GM13976 (cell line): ENCODE measurements at regions not wholly inside any gene's neighbourhood (a gene's known extent, or its start where the extent isn't known, plus 50 kb on each side); places are given as distances from the start of the nearest gene placed in this dataset.

Source experiments
- DNase-seq: peaks from one replicate; pipeline ENCODE4 v3.0.0; 2012; ENCODE audit warnings: low spot score
- in situ Hi-C: fragments of 300-500 bp; cut with MboI; formaldehyde crosslinking; loops from one replicate; pipeline ENCODE4 v1.12.0; 2022; ENCODE audit warnings: low sequenced_read_pairs, mixed read lengths, inconsistent platforms; ENCODE audit not compliant: unreplicated experiment
- TF ChIP-seq, protein P1 (sequence below): IDR thresholded peaks from 2 replicates; pipeline ENCODE4 v1.5.1; 2012; ENCODE audit warnings: borderline replicate concordance, mild to moderate bottlenecking; ENCODE audit not compliant: insufficient read depth; ENCODE audit errors: extremely low read depth, missing control alignments, control extremely low read depth

DNA sequence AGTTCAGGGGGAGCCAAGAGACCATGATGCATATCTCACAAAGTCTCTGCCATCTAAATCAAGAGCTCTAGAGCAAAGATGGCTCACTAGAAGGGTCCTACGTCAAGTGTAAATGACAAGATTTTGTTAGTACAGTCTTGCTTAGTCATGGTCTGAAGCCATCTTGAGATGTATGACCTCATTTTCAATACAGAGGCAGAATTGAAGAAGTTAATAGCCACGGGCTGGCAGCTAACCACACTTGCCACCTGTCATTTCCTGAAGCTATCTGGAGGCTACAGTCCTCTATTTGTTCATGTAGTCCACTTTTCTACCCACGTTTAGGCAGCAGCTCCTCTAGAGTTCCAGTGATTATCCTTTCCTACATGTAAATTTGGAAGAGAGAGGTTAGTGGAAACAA, 231.7 kb upstream of the CDH12 start:
- DNase-seq: no peak
- in situ Hi-C loops: no loop called here
- TF ChIP-seq, protein P1, sequence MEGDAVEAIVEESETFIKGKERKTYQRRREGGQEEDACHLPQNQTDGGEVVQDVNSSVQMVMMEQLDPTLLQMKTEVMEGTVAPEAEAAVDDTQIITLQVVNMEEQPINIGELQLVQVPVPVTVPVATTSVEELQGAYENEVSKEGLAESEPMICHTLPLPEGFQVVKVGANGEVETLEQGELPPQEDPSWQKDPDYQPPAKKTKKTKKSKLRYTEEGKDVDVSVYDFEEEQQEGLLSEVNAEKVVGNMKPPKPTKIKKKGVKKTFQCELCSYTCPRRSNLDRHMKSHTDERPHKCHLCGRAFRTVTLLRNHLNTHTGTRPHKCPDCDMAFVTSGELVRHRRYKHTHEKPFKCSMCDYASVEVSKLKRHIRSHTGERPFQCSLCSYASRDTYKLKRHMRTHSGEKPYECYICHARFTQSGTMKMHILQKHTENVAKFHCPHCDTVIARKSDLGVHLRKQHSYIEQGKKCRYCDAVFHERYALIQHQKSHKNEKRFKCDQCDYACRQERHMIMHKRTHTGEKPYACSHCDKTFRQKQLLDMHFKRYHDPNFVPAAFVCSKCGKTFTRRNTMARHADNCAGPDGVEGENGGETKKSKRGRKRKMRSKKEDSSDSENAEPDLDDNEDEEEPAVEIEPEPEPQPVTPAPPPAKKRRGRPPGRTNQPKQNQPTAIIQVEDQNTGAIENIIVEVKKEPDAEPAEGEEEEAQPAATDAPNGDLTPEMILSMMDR: no peak

DNA sequence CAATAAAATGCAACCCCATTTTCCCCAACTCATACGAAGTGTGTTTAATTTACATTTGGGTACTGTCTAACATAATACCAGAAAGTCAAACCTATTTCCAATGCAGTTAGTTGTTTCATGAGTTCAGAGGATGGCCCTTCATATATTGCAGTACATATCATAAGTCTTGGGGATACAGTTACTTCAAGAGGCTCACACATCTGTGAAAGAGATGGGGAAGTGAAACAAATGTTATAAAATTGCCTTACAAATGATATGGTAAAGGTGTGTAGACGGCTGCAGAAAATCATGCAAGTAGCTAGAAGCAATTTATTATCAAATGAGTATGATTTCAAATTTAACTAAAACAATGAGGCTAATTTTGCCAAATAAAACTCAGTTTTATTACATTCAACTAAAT, 219.0 kb upstream of the CDH12 start:
- in situ Hi-C loops: no loop called here
- DNase-seq: peak; percentile 15
- TF ChIP-seq, protein P1: no peak

DNA sequence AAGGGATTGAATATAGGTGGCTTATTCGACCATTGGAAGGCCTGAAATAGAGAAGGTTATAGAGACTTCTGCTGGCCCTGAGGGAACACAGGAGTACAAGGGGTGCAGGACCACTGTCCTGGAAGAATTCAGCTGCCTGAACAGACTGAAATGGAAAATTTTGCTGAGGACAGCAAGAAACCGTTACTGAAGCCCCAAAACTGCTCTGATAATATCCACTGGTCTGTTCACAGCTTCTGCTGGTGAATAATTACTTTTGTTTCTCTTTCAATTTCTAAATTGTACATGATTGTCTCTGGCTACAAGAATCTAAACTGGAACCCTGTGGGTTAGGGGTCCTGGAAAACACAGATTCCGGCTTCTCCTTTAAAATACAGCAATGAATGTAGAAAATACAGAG, 218.5 kb upstream of the CDH12 start:
- TF ChIP-seq, protein P1: no peak
- in situ Hi-C loops: no loop called here
- no peak for DNase-seq

DNA sequence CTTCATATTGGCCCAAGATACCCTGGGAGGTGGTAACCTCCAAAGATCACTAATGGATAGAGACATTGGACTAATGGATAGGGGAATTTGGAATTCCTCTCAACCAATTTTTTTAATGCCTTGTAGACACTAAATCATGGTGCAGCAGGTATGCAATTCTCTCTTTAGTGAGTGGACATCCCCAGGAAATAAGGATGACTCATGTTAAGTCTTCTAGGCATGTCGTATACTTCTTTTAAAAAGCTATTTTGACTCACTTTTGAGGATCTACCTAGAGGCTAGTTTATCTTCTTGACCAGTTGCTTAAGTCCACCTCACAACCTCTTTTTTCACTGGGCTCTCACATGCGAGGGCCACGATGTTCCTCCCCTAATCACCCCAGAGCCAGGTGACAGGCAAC, 211.6 kb upstream of the CDH12 start:
- in situ Hi-C loops: no loop called here
- TF ChIP-seq, protein P1: no peak
- DNase-seq: no peak

DNA sequence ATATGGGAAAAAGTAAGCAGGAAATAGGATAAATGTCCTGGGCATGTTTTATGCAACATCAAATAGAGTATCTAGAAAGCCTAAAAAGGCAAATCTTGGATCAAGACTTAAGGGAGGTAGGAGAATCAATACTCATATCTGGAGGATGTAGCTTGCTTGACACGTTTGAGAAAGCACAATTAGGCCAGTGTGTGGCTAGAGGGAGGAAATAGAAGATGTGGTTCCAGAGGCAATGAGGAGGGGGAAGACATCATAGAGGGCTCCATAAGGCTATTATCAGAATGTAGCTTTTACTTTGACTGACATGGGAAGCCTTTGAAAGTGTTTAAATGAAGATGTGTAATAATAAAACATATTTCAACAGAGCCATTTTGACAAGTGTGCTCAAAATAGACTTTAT, 200.7 kb upstream of the CDH12 start:
- TF ChIP-seq, protein P1: no peak
- no peak for DNase-seq
- in situ Hi-C loops: no loop called here

DNA sequence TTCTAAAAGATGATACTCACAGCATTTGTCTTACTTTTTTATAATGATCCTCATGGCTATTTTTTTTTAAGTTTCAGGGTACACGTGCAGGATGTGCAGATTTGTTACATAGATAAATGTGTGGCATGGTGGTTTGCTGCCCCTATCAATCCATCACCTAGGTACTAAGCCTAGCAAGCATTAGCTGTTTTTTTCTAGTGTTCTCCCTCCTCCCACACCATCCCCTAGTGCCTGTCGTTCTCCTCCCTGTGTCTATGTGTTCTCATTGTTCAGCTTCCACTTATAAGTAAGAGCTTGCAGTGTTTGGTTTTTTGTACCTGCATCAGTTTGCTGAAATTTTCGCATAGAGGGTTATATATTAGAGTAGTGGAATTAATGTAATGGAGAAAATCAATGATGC, 189.1 kb upstream of the CDH12 start:
- in situ Hi-C loops: no loop called here
- DNase-seq: no peak
- TF ChIP-seq, protein P1: no peak

DNA sequence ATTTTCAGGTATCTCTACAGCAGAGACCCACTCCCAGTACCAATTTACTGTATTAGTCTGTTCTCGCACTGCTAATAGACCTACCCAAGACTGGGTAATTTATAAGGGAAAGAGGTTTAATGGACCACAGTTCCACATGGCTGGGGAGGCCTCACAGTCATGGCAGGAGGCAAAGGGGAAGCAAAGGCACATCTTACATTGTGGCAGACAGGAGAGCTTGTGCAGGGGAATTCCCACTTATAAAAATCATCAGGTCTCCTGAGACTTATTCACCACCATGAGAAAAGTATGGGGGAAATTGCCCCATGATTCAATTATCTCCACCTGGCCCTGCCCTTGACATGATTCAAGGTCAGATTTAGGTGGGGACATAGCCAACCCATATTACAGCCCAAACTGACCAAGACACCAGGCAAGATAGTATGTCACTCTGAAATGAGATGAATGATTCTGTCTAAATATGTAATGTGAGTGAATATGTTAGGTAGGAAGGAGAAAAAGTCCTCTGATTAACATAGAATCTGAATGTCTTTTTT, 182.5 kb upstream of the CDH12 start:
- TF ChIP-seq, protein P1: no peak
- in situ Hi-C loops: no loop called here

More for the DNA sequence above, 182.5 kb upstream of the CDH12 start:
- DNase-seq: no peak
